Hepatic stellate cell (primary cell): ENCODE measurements at regions not wholly inside any gene's neighbourhood (a gene's known extent, or its start where the extent isn't known, plus 50 kb on each side); places are given as distances from the start of the nearest gene placed in this dataset.

Experiments used
- DNase-seq: peaks from one replicate; pipeline ENCODE4 v3.0.0; 2011; ENCODE audit warnings: low spot score

GRCh38 chr4:104677116-104677515 lies 182.4 kb upstream of the CXXC4 start:
- no peak for DNase-seq

- no peak for DNase-seq
These were observed 187.6 kb upstream of the CXXC4 start for GRCh38 chr4:104682311-104682710.

GRCh38 chr4:104693601-104694201 lies 199.0 kb upstream of the CXXC4 start:
- DNase-seq = no peak

GRCh38 chr4:104716584-104716983 lies 221.9 kb upstream of the CXXC4 start:
- no peak for DNase-seq

GRCh38 chr4:104719539-104720230 lies 225.0 kb upstream of the CXXC4 start:
- no peak for DNase-seq

GRCh38 chr4:104722467-104722866 lies 227.8 kb upstream of the CXXC4 start:
- DNase-seq = no peak

- DNase-seq = no peak
These were observed 231.3 kb upstream of the CXXC4 start for GRCh38 chr4:104726002-104726401.

- no peak for DNase-seq
These were observed 232.9 kb upstream of the CXXC4 start for GRCh38 chr4:104727643-104728042.

GRCh38 chr4:104728380-104729122 lies 233.9 kb upstream of the CXXC4 start:
- DNase-seq = peak; percentile 14

GRCh38 chr4:104732766-104733165 lies 238.1 kb upstream of the CXXC4 start:
- DNase-seq = no peak

- no peak for DNase-seq
These were observed 240.5 kb upstream of the CXXC4 start for GRCh38 chr4:104735174-104735573.

GRCh38 chr4:104740161-104740560 lies 245.5 kb upstream of the CXXC4 start:
- DNase-seq = no peak

GRCh38 chr4:104743215-104743653 lies 248.5 kb upstream of the CXXC4 start:
- DNase-seq = no peak

- no peak for DNase-seq
These were observed 252.9 kb upstream of the CXXC4 start for GRCh38 chr4:104747635-104748034.

- DNase-seq = no peak
These were observed 254.4 kb upstream of the CXXC4 start for GRCh38 chr4:104749062-104749461.

GRCh38 chr4:104750008-104750407 lies 255.3 kb upstream of the CXXC4 start:
- DNase-seq = no peak

- no peak for DNase-seq
These were observed 256.8 kb upstream of the CXXC4 start for GRCh38 chr4:104751468-104751867.

GRCh38 chr4:104752337-104752736 lies 257.6 kb upstream of the CXXC4 start:
- DNase-seq = no peak

- no peak for DNase-seq
These were observed 262.1 kb upstream of the CXXC4 start for GRCh38 chr4:104756837-104757236.

GRCh38 chr4:104758574-104758973 lies 263.9 kb upstream of the CXXC4 start:
- no peak for DNase-seq

- no peak for DNase-seq
These were observed 269.0 kb upstream of the CXXC4 start for GRCh38 chr4:104763554-104764222.

- DNase-seq = no peak
These were observed 272.0 kb upstream of the CXXC4 start for GRCh38 chr4:104766676-104767075.

- DNase-seq = no peak
These were observed 278.2 kb upstream of the CXXC4 start for GRCh38 chr4:104772849-104773248.
